GM21360 (cell line): ENCODE measurements at regions not wholly inside any gene's neighbourhood (a gene's known extent, or its start where the extent isn't known, plus 50 kb on each side); places are given as distances from the start of the nearest gene placed in this dataset.

ENCODE experiments used
- ATAC-seq: cut with Tn5 transposase; IDR thresholded peaks from one replicate; pipeline ENCODE4 v1.9.1; 2021; ENCODE audit warnings: mild to moderate bottlenecking, moderate library complexity; ENCODE audit not compliant: unreplicated experiment

DNA sequence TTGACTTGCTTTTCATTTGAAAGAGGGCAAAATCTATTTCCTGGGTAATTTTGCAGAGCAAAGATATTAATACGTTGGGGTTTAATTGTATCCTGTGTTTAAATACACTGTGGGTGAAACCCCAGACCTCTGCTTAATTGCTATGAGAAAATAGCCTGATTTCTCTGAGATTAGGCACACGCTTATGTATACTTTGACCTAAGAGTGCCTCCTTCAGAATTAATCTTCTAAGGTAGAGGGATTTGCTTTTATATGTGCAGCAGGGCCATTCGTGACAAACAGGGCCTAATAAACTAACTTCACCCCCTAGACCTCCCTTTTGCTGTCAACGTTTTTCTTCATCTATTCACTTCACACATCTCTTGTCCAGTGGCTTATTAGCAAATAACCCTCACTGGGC, 216.9 kb upstream of the ADGRL2 start:
- no peak for ATAC-seq

- no peak for ATAC-seq
Measured at GRCh38 chr1:81582467-81582986, 218.2 kb upstream of the ADGRL2 start.

DNA sequence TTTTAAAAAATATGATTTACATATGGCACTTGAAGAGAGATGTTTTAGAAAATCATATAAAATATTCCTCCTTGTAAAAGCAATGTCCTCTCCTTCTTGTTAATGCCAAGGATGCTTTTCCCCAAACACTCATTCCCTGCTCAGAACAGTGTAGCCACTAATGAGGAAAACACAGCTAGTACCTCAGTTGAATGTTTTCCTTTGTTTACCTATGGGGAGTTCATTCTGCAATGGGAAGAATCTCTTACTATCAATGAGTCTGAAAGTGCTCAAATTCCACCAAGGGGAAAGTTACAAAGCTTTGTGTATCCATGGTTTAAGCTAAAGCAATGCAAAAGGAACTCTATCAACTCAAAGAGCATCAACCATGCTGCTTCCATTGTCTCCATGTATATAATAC, 221.9 kb upstream of the ADGRL2 start:
- ATAC-seq = no peak

- no peak for ATAC-seq
Measured at GRCh38 chr1:81577004-81577697, 223.6 kb upstream of the ADGRL2 start.

GRCh38 chr1:81574408-81574807, 226.3 kb upstream of the ADGRL2 start:
- no peak for ATAC-seq

DNA sequence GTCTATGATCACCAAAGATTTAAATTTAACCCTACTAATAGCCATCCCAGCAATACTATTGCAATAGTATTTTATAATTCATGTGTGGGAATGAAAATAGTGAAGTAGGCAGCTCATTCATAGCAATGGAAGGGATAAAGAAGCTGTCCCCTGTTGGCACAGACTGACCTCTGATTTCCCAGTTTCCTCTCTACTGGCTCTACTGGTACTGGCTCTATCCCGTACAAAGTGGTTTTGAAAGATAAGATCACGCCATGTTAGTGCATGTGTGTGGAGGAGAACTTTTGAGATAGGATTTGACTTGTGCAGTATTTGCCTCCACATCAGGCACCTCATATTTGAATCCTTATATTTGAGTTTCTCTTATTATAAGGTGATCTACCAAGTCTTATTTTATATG, 227.3 kb upstream of the ADGRL2 start:
- ATAC-seq = no peak

DNA sequence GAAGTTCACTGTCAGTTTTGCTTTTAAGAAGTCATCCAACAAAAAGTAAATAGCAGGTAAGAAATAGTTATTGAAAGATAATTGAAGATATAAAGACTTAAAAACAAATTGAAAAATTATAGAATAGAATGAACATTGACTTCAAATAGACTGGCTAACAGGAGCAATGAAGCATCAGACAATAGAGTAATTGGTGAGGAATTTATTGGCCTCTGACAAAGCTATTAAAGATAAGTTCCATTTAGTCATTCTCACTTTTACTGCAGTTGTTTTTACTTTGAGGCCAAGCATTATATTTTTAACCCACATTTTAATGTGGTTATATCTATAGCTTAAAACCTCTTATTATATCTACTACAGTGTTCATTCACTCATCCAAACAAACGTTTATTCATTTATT, 228.8 kb upstream of the ADGRL2 start:
- ATAC-seq = no peak

GRCh38 chr1:81569761-81570160, 231.0 kb upstream of the ADGRL2 start:
- no peak for ATAC-seq

DNA sequence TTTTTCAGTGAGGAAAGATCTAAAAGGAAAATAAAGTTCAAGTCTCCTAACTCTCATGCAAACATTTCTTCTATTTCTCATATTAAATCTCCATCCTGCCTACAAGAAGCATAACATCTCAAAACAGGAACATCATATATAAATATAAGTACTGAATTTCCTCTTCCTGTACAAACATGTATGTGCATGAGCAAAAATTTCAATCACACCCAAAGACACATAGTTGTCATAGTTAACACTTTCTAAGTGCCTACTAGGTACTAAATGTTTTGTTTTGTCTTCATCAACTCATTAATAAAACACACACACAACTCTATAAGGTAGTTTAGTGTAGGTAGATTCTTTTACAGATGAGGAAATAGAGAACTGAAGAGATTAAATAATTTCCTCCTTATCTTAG, 237.1 kb upstream of the ADGRL2 start:
- ATAC-seq = no peak

DNA sequence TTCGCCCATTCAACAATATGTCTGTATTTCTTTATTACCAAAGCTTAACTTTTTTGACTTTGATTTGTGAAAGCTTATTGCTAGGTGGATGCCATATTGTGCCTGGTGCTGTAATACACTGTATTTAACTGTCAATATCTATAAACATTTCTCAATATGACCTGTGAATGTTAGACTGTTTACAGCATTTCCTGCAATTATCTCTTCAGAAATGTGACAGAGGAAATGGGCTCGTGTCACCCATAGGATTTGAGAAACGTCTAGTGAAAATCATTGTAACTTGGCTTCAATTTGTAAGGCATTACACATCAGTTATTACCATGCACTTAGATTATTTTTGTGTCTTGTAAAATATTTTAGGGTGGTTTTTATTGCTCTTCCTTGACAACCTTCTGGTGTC, 237.8 kb upstream of the ADGRL2 start:
- no peak for ATAC-seq

DNA sequence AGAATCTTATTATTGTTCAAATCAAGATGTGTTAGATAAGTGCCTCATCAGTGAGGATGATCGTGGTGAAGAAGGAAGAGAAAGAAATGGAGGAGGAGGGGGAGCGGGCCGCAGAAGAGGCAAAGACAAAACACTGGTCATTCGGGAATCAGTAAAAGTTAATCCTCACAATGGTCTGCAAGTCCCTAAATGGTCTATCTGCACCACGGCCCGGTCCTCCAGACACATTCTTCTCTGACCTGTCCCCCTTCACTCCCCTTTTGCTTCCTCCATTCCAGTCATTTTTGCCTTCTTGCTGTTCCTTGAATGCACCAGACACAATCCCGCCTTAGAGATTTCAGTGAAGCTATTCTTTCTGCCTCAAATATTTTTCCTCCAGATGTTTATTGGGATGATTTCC, 240.1 kb upstream of the ADGRL2 start:
- no peak for ATAC-seq

GRCh38 chr1:81559662-81560350, 240.9 kb upstream of the ADGRL2 start:
- ATAC-seq = no peak

DNA sequence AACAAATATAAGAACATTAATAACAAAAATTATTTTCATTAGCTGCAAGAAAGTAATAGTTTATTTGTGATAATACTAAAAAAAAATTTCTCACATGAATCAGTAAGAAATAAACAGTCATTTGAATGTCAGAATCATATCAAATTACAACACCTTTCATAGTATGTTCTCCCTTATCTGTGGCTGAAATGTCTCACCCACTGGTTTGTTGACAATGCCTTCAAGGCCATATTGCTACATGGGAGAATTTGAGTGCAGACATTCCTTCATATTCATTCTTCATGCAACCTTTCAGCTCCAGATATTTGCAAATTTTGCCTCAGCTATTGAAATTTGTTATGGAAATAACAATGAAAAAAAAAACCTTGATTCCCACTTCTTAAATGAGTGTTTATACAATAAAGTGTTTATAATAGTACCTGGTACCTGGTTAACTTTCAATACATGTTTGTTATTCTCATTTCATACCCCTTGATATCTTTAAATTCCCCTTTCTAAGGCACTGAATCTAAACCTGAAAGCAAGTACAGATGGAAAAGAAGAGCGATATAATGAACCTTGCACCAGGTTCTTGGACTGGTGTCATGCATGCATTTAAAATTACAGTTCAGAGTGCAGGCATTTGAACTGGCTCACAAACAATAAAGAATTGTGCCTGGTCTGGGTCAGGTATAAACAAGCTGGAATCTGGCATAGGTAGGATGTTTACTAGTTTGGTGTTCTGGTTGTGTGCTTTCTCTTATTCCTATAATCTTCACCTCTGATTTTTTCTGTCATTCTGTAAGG, 242.2 kb upstream of the ADGRL2 start:
- no peak for ATAC-seq

GRCh38 chr1:81556968-81557367, 243.8 kb upstream of the ADGRL2 start:
- no peak for ATAC-seq

DNA sequence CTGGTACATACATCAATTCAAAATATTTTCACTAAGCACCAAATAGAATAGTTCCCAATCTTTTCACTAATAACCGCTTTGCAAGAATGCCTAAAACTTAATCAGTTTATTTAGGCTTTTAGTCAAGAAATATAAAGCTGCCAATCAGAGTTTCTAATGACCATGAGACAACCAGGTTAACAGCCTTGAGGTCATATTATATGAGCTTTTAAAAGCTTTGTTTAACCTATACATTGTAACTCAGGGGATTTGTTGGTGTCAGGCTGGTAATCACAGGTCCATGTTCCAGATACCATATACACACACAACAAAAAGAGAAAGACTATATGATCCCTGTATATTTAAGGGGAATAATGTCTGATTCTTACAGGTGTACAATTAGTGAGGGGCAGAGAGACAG, 246.2 kb upstream of the ADGRL2 start:
- no peak for ATAC-seq

GRCh38 chr1:81554108-81554507, 246.6 kb upstream of the ADGRL2 start:
- ATAC-seq = no peak

GRCh38 chr1:81553503-81553902, 247.2 kb upstream of the ADGRL2 start:
- ATAC-seq = no peak

- peak; percentile 36 for ATAC-seq
Measured at GRCh38 chr1:81551946-81552345, 248.8 kb upstream of the ADGRL2 start.

- no peak for ATAC-seq
Measured at GRCh38 chr1:81550753-81551152, 250.0 kb upstream of the ADGRL2 start.

DNA sequence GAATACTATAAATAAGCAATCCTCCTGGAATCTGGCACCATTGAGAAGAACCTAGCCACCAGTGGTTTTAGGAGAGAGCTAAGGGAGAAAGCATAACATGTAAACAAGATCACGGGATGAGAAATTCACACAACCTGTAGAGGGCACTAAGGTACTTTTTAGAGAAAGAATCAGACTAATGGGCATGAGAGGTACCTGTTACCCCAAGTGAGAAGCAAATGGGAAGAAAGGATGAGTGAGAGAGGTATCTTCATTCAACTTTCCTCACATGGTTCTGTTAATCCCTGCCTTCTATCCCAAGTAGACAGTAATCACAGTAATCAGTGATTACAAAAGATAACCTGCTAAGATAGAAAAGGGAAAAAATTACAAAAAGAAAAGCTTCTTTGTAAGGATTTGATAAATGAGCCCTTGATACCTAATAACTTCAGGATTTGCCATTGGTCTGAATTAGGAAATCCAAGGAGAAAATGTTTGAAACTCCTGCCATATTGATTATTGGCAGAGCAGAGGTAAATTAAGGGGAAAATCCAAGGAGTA, 251.1 kb upstream of the ADGRL2 start:
- peak; percentile 45 for ATAC-seq

DNA sequence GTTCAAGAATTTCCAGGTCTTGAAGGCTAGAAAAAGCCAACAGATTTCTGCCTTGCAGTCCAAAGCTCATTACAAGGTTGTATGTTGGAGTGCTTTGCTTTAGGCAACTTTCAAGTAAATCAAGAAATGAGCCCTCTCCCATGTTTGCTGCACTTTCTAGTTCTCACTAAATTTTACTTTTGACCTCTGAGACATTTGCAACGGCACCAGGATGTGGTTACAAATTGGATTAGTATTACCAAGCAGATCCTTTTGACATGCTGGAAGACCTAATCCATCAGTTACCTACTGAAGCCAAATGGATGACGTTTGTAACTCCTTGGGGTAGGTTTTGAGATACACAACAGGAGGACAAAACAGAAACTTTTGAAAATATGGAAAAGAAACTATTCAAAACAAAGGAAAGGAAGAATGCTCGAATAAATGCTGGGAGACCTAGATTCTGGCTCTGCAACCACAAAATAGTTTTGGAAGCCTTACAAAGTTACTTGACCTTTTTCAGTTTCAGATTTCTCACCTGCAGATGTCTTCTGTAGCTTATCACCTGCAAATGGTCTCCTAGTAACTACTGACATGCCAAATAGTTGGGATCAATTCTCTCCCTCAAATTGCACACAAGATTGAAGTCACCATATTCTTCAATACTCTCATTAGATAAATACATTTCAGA, 251.7 kb upstream of the ADGRL2 start:
- ATAC-seq = peak; percentile 46
